HEK293 (cell line): ENCODE measurements at regions not wholly inside any gene's neighbourhood (a gene's known extent, or its start where the extent isn't known, plus 50 kb on each side); places are given as distances from the start of the nearest gene placed in this dataset.

Source experiments
- CTCF ChIA-PET: fragments of 350-600 bp; formaldehyde crosslinking; extraction: SDS; loops from one replicate; lab custom pipeline; 2021; ENCODE audit warnings: antibody characterized with exemption; lab: Yijun Ruan, JAX
- POLR2A ChIA-PET: fragments of 300-600 bp; formaldehyde crosslinking; extraction: SDS; loops from one replicate; lab custom pipeline; 2020; ENCODE audit warnings: antibody characterized with exemption, inconsistent platforms; lab: Yijun Ruan, JAX
- H3K27ac ChIP-seq: fragments of 200-500 bp; sonication (Bioruptor generic); 2 replicates; pipeline ENCODE4 v1.5.1; 2014; ENCODE audit warnings: low read depth, low read length, control low read depth, inconsistent platforms; ENCODE audit errors: extremely low read depth
- H3K36me3 ChIP-seq, 2 experiments: fragments of 200-500 bp in 1 of 2; sonication (Bioruptor generic) in 1 of 2; 1 replicate in 1 of 2; 2 replicates in 1 of 2; pipeline ENCODE4 v1.5.1; 2014 to 2017; ENCODE audit warnings: inconsistent platforms in 2 of 2, low read length in 2 of 2; ENCODE audit not compliant: control insufficient read depth in 2 of 2, insufficient read depth in 1 of 2
- H3K4me1 ChIP-seq: fragments of 200-500 bp; sonication (Bioruptor generic); 2 replicates; pipeline ENCODE4 v1.5.1; 2014; ENCODE audit warnings: mild to moderate bottlenecking, low read length, inconsistent platforms; ENCODE audit not compliant: control insufficient read depth, insufficient read depth
- H3K4me3 ChIP-seq: 2 replicates; pipeline ENCODE4 v1.5.1; 2011; ENCODE audit warnings: low read depth, mild to moderate bottlenecking, control low read depth, low read length, moderate library complexity
- H3K9me3 ChIP-seq: fragments of 200-500 bp; sonication (Bioruptor generic); 2 replicates; pipeline ENCODE4 v1.5.1; 2014; ENCODE audit warnings: low read depth, low read length, inconsistent platforms; ENCODE audit not compliant: control insufficient read depth, insufficient read depth
- BCL11B ChIP-seq: fragments of 450-650 bp; formaldehyde crosslinking; IDR thresholded peaks from 2 replicates; pipeline ENCODE4 v1.5.1; 2016; ENCODE audit warnings: low read depth, missing biosample characterization, missing genetic modification characterization
- GLIS1 ChIP-seq: fragments of 450-650 bp; formaldehyde crosslinking; IDR thresholded peaks from 2 replicates; pipeline ENCODE4 v1.5.1; 2016; ENCODE audit warnings: missing biosample characterization, missing genetic modification characterization
- GLIS2 ChIP-seq: fragments of 450-650 bp; formaldehyde crosslinking; IDR thresholded peaks from 2 replicates; pipeline ENCODE4 v1.5.1; 2016; ENCODE audit warnings: missing biosample characterization, missing genetic modification characterization
- HOXC10 ChIP-seq: sonication (generic); formaldehyde crosslinking; IDR thresholded peaks from 2 replicates; pipeline ENCODE4 v1.8.1; 2023; ENCODE audit warnings: mild to moderate bottlenecking, missing genetic modification reagents
- KLF7 ChIP-seq: fragments of 450-650 bp; formaldehyde crosslinking; IDR thresholded peaks from 2 replicates; pipeline ENCODE4 v1.5.1; 2016; ENCODE audit warnings: missing biosample characterization, missing genetic modification characterization, borderline replicate concordance
- OSR2 ChIP-seq: fragments of 450-650 bp; formaldehyde crosslinking; IDR thresholded peaks from 2 replicates; pipeline ENCODE4 v1.5.1; 2016; ENCODE audit warnings: missing biosample characterization, missing genetic modification characterization
- OVOL3 ChIP-seq: fragments of 450-650 bp; formaldehyde crosslinking; IDR thresholded peaks from 2 replicates; pipeline ENCODE4 v1.5.1; 2016; ENCODE audit warnings: missing biosample characterization, missing genetic modification characterization
- PBX3 ChIP-seq: sonication (generic); formaldehyde crosslinking; IDR thresholded peaks from 2 replicates; pipeline ENCODE4 v1.8.1; 2022; ENCODE audit warnings: mild to moderate bottlenecking, moderate library complexity, missing genetic modification reagents
- PRDM4 ChIP-seq: fragments of 450-650 bp; formaldehyde crosslinking; IDR thresholded peaks from 2 replicates; pipeline ENCODE4 v1.5.1; 2017; ENCODE audit warnings: missing biosample characterization, missing genetic modification characterization
- REPIN1 ChIP-seq: fragments of 450-650 bp; formaldehyde crosslinking; IDR thresholded peaks from 2 replicates; pipeline ENCODE4 v1.5.1; 2017; ENCODE audit warnings: missing biosample characterization, missing genetic modification characterization, low read depth
- ZBTB17 ChIP-seq: fragments of 450-650 bp; formaldehyde crosslinking; IDR thresholded peaks from 2 replicates; pipeline ENCODE4 v1.5.1; 2016; ENCODE audit warnings: missing biosample characterization, missing genetic modification characterization
- ZFP37 ChIP-seq: fragments of 450-650 bp; formaldehyde crosslinking; IDR thresholded peaks from 2 replicates; pipeline ENCODE4 v1.5.1; 2016; ENCODE audit warnings: missing biosample characterization, missing genetic modification characterization
- ZNF132 ChIP-seq: fragments of 450-650 bp; formaldehyde crosslinking; IDR thresholded peaks from 2 replicates; pipeline ENCODE4 v1.5.1; 2017; ENCODE audit warnings: missing biosample characterization, missing genetic modification characterization, borderline replicate concordance
- ZNF146 ChIP-seq: fragments of 450-650 bp; formaldehyde crosslinking; IDR thresholded peaks from 2 replicates; pipeline ENCODE4 v1.5.1; 2016; ENCODE audit warnings: missing biosample characterization, missing genetic modification characterization
- ZNF16 ChIP-seq: fragments of 450-650 bp; formaldehyde crosslinking; IDR thresholded peaks from 2 replicates; pipeline ENCODE4 v1.5.1; 2016; ENCODE audit warnings: low read depth, missing biosample characterization, missing genetic modification characterization
- ZNF214 ChIP-seq: fragments of 450-650 bp; formaldehyde crosslinking; IDR thresholded peaks from 2 replicates; pipeline ENCODE4 v1.5.1; 2017; ENCODE audit warnings: missing biosample characterization, mild to moderate bottlenecking, missing genetic modification characterization, borderline replicate concordance
- ZNF223 ChIP-seq: fragments of 450-650 bp; formaldehyde crosslinking; IDR thresholded peaks from 2 replicates; pipeline ENCODE4 v1.5.1; 2016; ENCODE audit warnings: missing biosample characterization, missing genetic modification characterization
- ZNF26 ChIP-seq: fragments of 450-650 bp; formaldehyde crosslinking; IDR thresholded peaks from 2 replicates; pipeline ENCODE4 v1.5.1; 2016; ENCODE audit warnings: missing biosample characterization, missing genetic modification characterization
- ZNF280C ChIP-seq: fragments of 450-650 bp; formaldehyde crosslinking; IDR thresholded peaks from 2 replicates; pipeline ENCODE4 v1.5.1; 2016; ENCODE audit warnings: missing biosample characterization, missing genetic modification characterization
- ZNF324 ChIP-seq: fragments of 450-650 bp; formaldehyde crosslinking; IDR thresholded peaks from 2 replicates; pipeline ENCODE4 v1.5.1; 2016; ENCODE audit warnings: missing biosample characterization, missing genetic modification characterization
- ZNF473 ChIP-seq: fragments of 450-650 bp; formaldehyde crosslinking; IDR thresholded peaks from 2 replicates; pipeline ENCODE4 v1.5.1; 2017; ENCODE audit warnings: missing biosample characterization, missing genetic modification characterization
- ZNF510 ChIP-seq: fragments of 450-650 bp; formaldehyde crosslinking; IDR thresholded peaks from 2 replicates; pipeline ENCODE4 v1.5.1; 2018; ENCODE audit warnings: mild to moderate bottlenecking, missing genetic modification characterization, missing biosample characterization; ENCODE audit not compliant: insufficient replicate concordance
- ZNF521 ChIP-seq: fragments of 450-650 bp; formaldehyde crosslinking; IDR thresholded peaks from 2 replicates; pipeline ENCODE4 v1.5.1; 2017; ENCODE audit warnings: missing biosample characterization, mild to moderate bottlenecking, missing genetic modification characterization
- ZNF548 ChIP-seq: fragments of 450-650 bp; formaldehyde crosslinking; IDR thresholded peaks from 2 replicates; pipeline ENCODE4 v1.5.1; 2016; ENCODE audit warnings: missing biosample characterization, missing genetic modification characterization
- ZNF580 ChIP-seq: fragments of 450-650 bp; formaldehyde crosslinking; IDR thresholded peaks from 2 replicates; pipeline ENCODE4 v1.5.1; 2016; ENCODE audit warnings: missing biosample characterization, missing genetic modification characterization
- ZNF701 ChIP-seq: fragments of 450-650 bp; formaldehyde crosslinking; IDR thresholded peaks from 2 replicates; pipeline ENCODE4 v1.5.1; 2016; ENCODE audit warnings: missing biosample characterization, missing genetic modification characterization
- ZNF768 ChIP-seq: fragments of 450-650 bp; formaldehyde crosslinking; IDR thresholded peaks from 2 replicates; pipeline ENCODE4 v1.5.1; 2018; ENCODE audit warnings: missing biosample characterization, mild to moderate bottlenecking, missing genetic modification characterization
- ZNF785 ChIP-seq: fragments of 450-650 bp; formaldehyde crosslinking; IDR thresholded peaks from 2 replicates; pipeline ENCODE4 v1.5.1; 2016; ENCODE audit warnings: missing biosample characterization, missing genetic modification characterization

GRCh38 chr18:41674506-41674905 lies 280.5 kb upstream of the PIK3C3 start:
- Histone ChIP-seq H3K27ac (no peak overlapping the region), H3K9me3 (no peaks in the 10 kb centered on the region), H3K36me3 (no peaks in the 10 kb centered on the region), H3K4me3 (no peak overlapping the region), H3K4me1 (no peaks in the 10 kb centered on the region)
- TF ChIP-seq PRDM4 (tag by site-specific recombination): no peak
- TF ChIP-seq HOXC10 (CRISPR knock-in tag): no peak
- no peak for TF ChIP-seq ZNF16
- no peak for TF ChIP-seq ZNF768 (tag by site-specific recombination)
- no peak for TF ChIP-seq ZNF473 (tag by site-specific recombination)
- TF ChIP-seq ZNF132 (tag by site-specific recombination): no peak
- no peak for TF ChIP-seq ZNF580 (tag by site-specific recombination)
- no peak for TF ChIP-seq GLIS2
- TF ChIP-seq ZNF223 (tag by site-specific recombination): no peak
- POLR2A ChIA-PET: no interaction called here
- CTCF ChIA-PET: no interaction called here

- Histone ChIP-seq H3K27ac (no peak overlapping the region), H3K4me3 (no peak overlapping the region), H3K4me1 (no peaks in the 10 kb centered on the region), H3K36me3 (no peaks in the 10 kb centered on the region), H3K9me3 (no peaks in the 10 kb centered on the region)
- ChIA-PET CTCF (no interaction called here), POLR2A (no interaction called here)
- no peak for TF ChIP-seq ZNF214 (tag by site-specific recombination)
- no peak for TF ChIP-seq ZNF548 (tag by site-specific recombination)
- no peak for TF ChIP-seq GLIS1 (tag by site-specific recombination)
- TF ChIP-seq ZNF701 (tag by site-specific recombination): no peak
- no peak for TF ChIP-seq ZNF785
- no peak for TF ChIP-seq KLF7 (tag by site-specific recombination)
- no peak for TF ChIP-seq ZNF521 (tag by site-specific recombination)
- TF ChIP-seq OSR2 (tag by site-specific recombination): no peak
- no peak for TF ChIP-seq ZNF324 (tag by site-specific recombination)
- TF ChIP-seq OVOL3 (tag by site-specific recombination): no peak
- TF ChIP-seq ZBTB17: no peak
- TF ChIP-seq PBX3: no peak
- TF ChIP-seq ZNF510: no peak
- TF ChIP-seq ZNF26: no peak
- TF ChIP-seq BCL11B (tag by site-specific recombination): no peak
- TF ChIP-seq ZNF280C (tag by site-specific recombination): no peak
- no peak for TF ChIP-seq REPIN1 (tag by site-specific recombination)
- no peak for TF ChIP-seq ZFP37 (tag by site-specific recombination)
- TF ChIP-seq ZNF146 (tag by site-specific recombination): no peak
These were observed 288.8 kb upstream of the PIK3C3 start for GRCh38 chr18:41666231-41666630.
